SU-DHL-6 (cell line): ENCODE measurements at regions not wholly inside any gene's neighbourhood (a gene's known extent, or its start where the extent isn't known, plus 50 kb on each side); places are given as distances from the start of the nearest gene placed in this dataset.

Source experiments
- H2AFZ ChIP-seq: fragments of 200-600 bp; sonication (generic); 2 replicates; pipeline ENCODE4 v1.6.1; 2014; ENCODE audit warnings: low read depth, mild to moderate bottlenecking, moderate library complexity, mixed read lengths, antibody characterized with exemption, low read length; ENCODE audit not compliant: severe bottlenecking
- H3F3A ChIP-seq: fragments of 200-600 bp; shearing (Covaris generic); 2 replicates; pipeline ENCODE4 v1.6.0; 2016; ENCODE audit warnings: antibody characterized with exemption, mild to moderate bottlenecking; ENCODE audit not compliant: insufficient read depth
- H3K27ac ChIP-seq: fragments of 200-600 bp; sonication (generic); 2 replicates; pipeline ENCODE4 v1.5.1; 2016; ENCODE audit warnings: low read depth, mild to moderate bottlenecking, low read length, moderate library complexity, mixed read lengths
- H3K27me3 ChIP-seq: fragments of 200-600 bp; sonication (generic), shearing (Covaris generic); 2 replicates; pipeline ENCODE4 v1.6.0; 2014; ENCODE audit warnings: mild to moderate bottlenecking, low read length
- H3K36me3 ChIP-seq: fragments of 200-600 bp; sonication (generic); 2 replicates; pipeline ENCODE4 v1.6.1; 2014; ENCODE audit warnings: mild to moderate bottlenecking, low read length, mixed read lengths
- H3K4me2 ChIP-seq: fragments of 300-600, 200-600 bp; shearing (Covaris generic), sonication (generic); 2 replicates; pipeline ENCODE4 v1.6.0; 2014; ENCODE audit warnings: low read length, low read depth, mild to moderate bottlenecking; ENCODE audit not compliant: poor library complexity, severe bottlenecking
- H3K4me3 ChIP-seq: fragments of 200-600 bp; sonication (generic); 2 replicates; pipeline ENCODE4 v1.5.1; 2014; ENCODE audit warnings: antibody characterized with exemption, low read length, mild to moderate bottlenecking, mixed read lengths; ENCODE audit not compliant: insufficient read depth, poor library complexity, severe bottlenecking
- H3K79me2 ChIP-seq: fragments of 200-600 bp; sonication (generic); 2 replicates; pipeline ENCODE4 v1.6.1; 2014; ENCODE audit warnings: mild to moderate bottlenecking, low read length, moderate library complexity; ENCODE audit not compliant: insufficient read depth
- H3K9ac ChIP-seq: fragments of 200-600 bp; sonication (generic); 2 replicates; pipeline ENCODE4 v1.7.0; 2014; ENCODE audit warnings: mild to moderate bottlenecking, low read length
- H3K9me2 ChIP-seq: fragments of 200-600 bp; sonication (generic); replicated peaks from 2 replicates; pipeline ENCODE4 v1.6.1; 2014; ENCODE audit warnings: low read length; ENCODE audit not compliant: insufficient read depth
- H3K9me3 ChIP-seq: fragments of 200-600 bp; sonication (generic); 2 replicates; pipeline ENCODE4 v1.6.1; 2014; ENCODE audit warnings: low read length, mixed read lengths; ENCODE audit not compliant: insufficient read depth
- H4K20me1 ChIP-seq: fragments of 200-600 bp; sonication (generic); 2 replicates; pipeline ENCODE4 v1.6.1; 2014; ENCODE audit warnings: low read depth, mild to moderate bottlenecking, antibody characterized with exemption, low read length, moderate library complexity, mixed read lengths
- CTCF ChIP-seq: fragments of 200-600 bp; sonication (generic); IDR thresholded peaks from one replicate; pipeline ENCODE4 v1.5.1; 2017; ENCODE audit warnings: antibody characterized with exemption, mild to moderate bottlenecking, low read length, moderate library complexity; ENCODE audit not compliant: insufficient read depth, poor library complexity, severe bottlenecking
- EZH2phosphoT487 ChIP-seq: fragments of 200-600 bp; sonication (generic), shearing (Covaris generic); conservative IDR thresholded peaks from 2 replicates; pipeline ENCODE4 v1.6.1; 2018; ENCODE audit warnings: mild to moderate bottlenecking, antibody characterized with exemption, low read length, moderate library complexity, mixed read lengths

GRCh38 chr12:14113031-14113430 is 131.6 kb upstream of the GRIN2B start:
- no peaks in the 10 kb centered on the region for H3K36me3 ChIP-seq
- no peaks in the 10 kb centered on the region for H4K20me1 ChIP-seq
- no peak overlapping the region for H3K4me2 ChIP-seq
- H3K79me2 ChIP-seq = no peaks in the 10 kb centered on the region
- H3K4me3 ChIP-seq = no peak overlapping the region
- no peaks in the 10 kb centered on the region for H3K27me3 ChIP-seq
- no peaks in the 10 kb centered on the region for H3K9me2 ChIP-seq
- H3K9me3 ChIP-seq = no peaks in the 10 kb centered on the region
- H2AFZ ChIP-seq = no peak overlapping the region
- H3K27ac ChIP-seq = no peak overlapping the region
- H3K9ac ChIP-seq = no peak overlapping the region
- TF ChIP-seq EZH2phosphoT487 (no peak), CTCF (no peak)
- H3F3A ChIP-seq = no peaks in the 10 kb centered on the region; the same call in 1 of the 2 replicates

- H3K4me2 ChIP-seq = no peak overlapping the region
- H3K9me2 ChIP-seq = no peaks in the 10 kb centered on the region
- H2AFZ ChIP-seq = no peak overlapping the region
- H3K4me3 ChIP-seq = no peak overlapping the region
- no peaks in the 10 kb centered on the region for H3F3A ChIP-seq
- H3K36me3 ChIP-seq = no peaks in the 10 kb centered on the region
- no peaks in the 10 kb centered on the region for H3K9me3 ChIP-seq
- H3K27ac ChIP-seq = no peak overlapping the region
- no peaks in the 10 kb centered on the region for H3K27me3 ChIP-seq
- TF ChIP-seq CTCF (no peak), EZH2phosphoT487 (no peak)
- no peaks in the 10 kb centered on the region for H3K79me2 ChIP-seq
- no peak overlapping the region for H3K9ac ChIP-seq
- H4K20me1 ChIP-seq = no peaks in the 10 kb centered on the region
Observed at GRCh38 chr12:14126692-14127091, 145.3 kb upstream of the GRIN2B start.

- Histone ChIP-seq H3K4me2 (no peak overlapping the region), H3K27me3 (no peaks in the 10 kb centered on the region), H3K27ac (no peak overlapping the region), H3K9me3 (no peaks in the 10 kb centered on the region), H3K79me2 (no peaks in the 10 kb centered on the region), H3K4me3 (no peak overlapping the region), H3K9ac (no peak overlapping the region), H2AFZ (no peak overlapping the region), H4K20me1 (no peaks in the 10 kb centered on the region), H3K36me3 (no peaks in the 10 kb centered on the region), H3F3A (no peaks in the 10 kb centered on the region), H3K9me2 (no peaks in the 10 kb centered on the region)
- TF ChIP-seq CTCF = no peak
- no peak for TF ChIP-seq EZH2phosphoT487
Observed at GRCh38 chr12:14129611-14130195, 148.3 kb upstream of the GRIN2B start.
